ENCODE measurements at regions not wholly inside any gene's neighbourhood (a gene's known extent, or its start where the extent isn't known, plus 50 kb on each side); places are given as distances from the start of the nearest gene placed in this dataset.

GRCh38 chr5:166712447-166713185 is 1578.8 kb upstream of the WWC1 start:
- TF ChIP-seq POLR2AphosphoS5 (IDR thresholded peaks at IDR 0.05; ENCODE audit: insufficient read depth, low read depth, low read length): no peak
- no peak for TF ChIP-seq EZH2 (IDR thresholded peaks at IDR 0.05; ENCODE audit: borderline replicate concordance, low read depth, low read length, severe bottlenecking)
- TF ChIP-seq CTCF (IDR thresholded peaks at IDR 0.05; ENCODE audit: extremely low read depth in 1 of 2, insufficient read depth in 1 of 2, low read depth in 1 of 2, low read length in 2 of 2): no peak
- no peak for TF ChIP-seq POLR2A (IDR thresholded peaks at IDR 0.05; ENCODE audit: low read depth, low read length)

Data from endothelial cell of umbilical vein (primary cell).